HFF-Myc (cell line): ENCODE measurements at regions not wholly inside any gene's neighbourhood (a gene's known extent, or its start where the extent isn't known, plus 50 kb on each side); places are given as distances from the start of the nearest gene placed in this dataset.
"Not testable (repeated sequence)": the region's sequence is repeated elsewhere in the genome, so short reads cannot be mapped to it uniquely, and the experiment has no call there.

Experiments
- DNase-seq: peaks from one replicate; pipeline ENCODE4 v3.0.0-alpha.2; 2011; ENCODE audit warnings: low read depth; ENCODE audit errors: extremely low read depth
- H3K4me3 ChIP-seq: replicated peaks from 2 replicates; pipeline ENCODE4 v1.5.1; 2011; ENCODE audit warnings: low read depth, mild to moderate bottlenecking, control low read depth, low read length
- TF ChIP-seq, protein P1 (sequence below): IDR thresholded peaks from 2 replicates; pipeline ENCODE4 v1.5.1; 2012; ENCODE audit warnings: mild to moderate bottlenecking, low read depth, low read length, control low read depth; ENCODE audit errors: missing control alignments

DNA sequence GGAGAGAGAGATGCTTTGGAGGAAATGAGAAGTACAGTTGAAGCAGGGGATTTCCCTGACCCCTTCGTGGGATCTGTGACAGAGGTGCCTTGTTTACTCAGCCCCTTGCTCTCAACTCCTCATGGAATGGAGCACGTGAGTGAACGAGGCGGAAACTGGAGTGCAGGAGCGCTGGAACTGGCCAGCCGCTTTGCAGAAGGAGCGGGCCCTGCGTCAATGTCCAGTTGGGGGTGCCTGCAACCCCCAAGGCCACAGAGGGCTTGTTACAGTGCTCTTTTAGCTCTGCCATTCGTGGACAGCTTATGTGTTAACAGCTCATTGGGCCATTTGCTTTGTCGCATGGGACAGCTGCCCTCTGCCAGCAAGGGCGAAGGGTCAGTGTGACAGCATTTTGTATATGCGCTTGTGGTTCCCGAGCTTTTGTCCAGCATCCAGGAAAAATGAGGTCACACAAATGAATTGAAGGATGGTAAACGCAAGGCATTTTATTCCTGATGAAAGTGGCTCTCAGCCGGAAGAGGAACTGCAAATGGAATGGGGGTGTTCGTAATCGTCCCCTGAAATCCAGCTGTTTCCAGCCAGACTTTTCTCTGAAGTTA is 1395.1 kb downstream of the CDH8 start:
- TF ChIP-seq, protein P1, sequence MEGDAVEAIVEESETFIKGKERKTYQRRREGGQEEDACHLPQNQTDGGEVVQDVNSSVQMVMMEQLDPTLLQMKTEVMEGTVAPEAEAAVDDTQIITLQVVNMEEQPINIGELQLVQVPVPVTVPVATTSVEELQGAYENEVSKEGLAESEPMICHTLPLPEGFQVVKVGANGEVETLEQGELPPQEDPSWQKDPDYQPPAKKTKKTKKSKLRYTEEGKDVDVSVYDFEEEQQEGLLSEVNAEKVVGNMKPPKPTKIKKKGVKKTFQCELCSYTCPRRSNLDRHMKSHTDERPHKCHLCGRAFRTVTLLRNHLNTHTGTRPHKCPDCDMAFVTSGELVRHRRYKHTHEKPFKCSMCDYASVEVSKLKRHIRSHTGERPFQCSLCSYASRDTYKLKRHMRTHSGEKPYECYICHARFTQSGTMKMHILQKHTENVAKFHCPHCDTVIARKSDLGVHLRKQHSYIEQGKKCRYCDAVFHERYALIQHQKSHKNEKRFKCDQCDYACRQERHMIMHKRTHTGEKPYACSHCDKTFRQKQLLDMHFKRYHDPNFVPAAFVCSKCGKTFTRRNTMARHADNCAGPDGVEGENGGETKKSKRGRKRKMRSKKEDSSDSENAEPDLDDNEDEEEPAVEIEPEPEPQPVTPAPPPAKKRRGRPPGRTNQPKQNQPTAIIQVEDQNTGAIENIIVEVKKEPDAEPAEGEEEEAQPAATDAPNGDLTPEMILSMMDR: no peak
- no peak for DNase-seq

DNA sequence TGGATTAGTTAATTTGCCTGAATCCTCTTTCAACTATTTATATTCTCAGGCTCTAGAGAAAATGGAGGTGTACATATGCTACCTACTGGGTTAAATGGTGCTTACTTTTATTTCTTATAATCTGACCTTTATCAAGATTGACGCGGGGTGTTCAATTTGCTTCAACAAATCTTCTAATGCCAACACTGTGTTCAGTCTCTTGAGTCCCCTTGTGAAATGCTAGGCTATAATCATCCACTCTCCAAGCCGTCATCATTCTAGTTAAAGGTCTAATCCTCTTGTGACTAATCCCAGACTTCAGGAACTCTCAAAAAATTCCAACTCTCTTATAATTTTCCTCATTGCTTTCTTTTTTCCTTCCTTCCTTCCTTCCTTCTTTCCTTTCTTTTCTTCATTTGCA is 1396.2 kb downstream of the CDH8 start:
- no peak for DNase-seq
- no peak overlapping the region for H3K4me3 ChIP-seq
- TF ChIP-seq, protein P1: no peak

More for the DNA sequence above, 1395.1 kb downstream of the CDH8 start:
- no peak overlapping the region for H3K4me3 ChIP-seq

DNA sequence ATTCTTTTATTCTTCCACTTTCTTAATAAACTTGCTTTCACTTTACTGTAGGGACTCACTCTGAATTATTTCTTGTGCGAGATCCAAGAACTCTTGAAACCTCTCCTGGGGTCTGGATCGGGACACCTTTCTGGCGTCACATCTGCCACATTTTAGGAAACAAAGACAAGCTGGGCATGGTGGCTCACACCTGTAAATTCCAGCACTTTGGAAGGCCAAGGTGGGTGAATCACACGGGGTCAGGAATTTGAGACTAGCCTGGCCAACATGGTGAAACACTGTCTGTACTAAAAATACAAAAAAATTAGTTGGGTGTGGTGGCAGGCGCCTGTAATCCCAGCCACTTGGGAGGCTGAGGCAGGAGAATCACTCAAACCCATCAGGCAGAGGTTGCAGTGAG is 1399.6 kb downstream of the CDH8 start:
- not testable (repeated sequence) for DNase-seq, H3K4me3 ChIP-seq

DNA sequence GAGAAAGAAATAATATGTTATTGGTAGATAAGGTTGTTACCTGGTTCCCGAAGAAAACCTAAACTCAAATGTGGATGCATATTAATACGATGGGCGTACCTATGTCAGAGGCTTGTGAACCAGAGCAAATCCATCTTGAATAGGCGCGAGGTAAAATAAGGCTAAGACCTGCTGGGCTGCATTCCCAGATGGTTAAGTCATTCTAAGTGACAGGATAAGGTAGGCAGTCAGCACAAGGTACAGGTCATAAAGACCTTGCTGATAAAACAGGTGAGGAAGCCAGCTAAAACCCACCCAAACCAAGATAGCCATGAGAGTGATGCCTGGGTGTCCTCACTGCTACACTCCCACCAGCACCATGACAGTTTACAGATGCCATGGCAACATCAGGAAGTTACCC is 1400.1 kb downstream of the CDH8 start:
- TF ChIP-seq, protein P1: no peak
- no peak overlapping the region for H3K4me3 ChIP-seq
- DNase-seq: no peak

DNA sequence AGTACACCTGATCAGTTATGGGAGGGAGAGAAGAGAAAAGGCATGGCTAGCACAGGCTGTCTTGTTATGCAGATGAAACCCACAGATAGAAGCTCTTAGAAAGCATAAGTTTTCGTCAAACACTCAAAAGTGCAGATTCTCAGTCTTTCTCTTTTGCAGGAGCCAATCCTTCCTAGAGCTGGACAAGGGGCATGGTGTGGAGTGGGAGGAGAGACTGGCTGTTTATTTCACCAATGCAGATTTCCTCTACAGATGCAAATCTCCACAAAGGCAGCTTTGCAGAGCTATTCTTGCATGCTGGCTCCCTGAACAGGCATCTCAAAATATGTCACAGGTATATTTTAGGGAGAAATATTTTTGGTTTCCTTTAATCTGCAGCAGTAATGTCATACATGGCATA is 1400.7 kb downstream of the CDH8 start:
- H3K4me3 ChIP-seq: no peak overlapping the region
- DNase-seq: no peak
- TF ChIP-seq, protein P1: no peak

DNA sequence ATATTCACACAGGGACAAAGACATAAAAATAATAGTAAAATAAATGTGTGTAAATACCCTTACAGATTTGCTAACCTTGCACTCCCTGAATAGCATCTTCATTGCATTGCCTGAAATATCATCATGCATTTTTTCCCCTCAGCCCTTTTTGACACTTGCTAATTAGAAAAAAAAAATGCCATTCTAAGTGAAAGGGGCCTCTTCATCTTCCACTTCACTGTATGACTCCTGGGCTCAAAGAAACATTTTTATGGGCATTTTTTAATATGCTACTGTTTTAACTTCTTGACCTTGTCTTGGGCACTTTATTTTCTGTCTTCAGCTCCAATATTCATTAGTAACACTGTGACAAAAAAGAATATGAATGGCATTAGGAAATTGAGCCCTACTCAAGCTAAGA is 1424.4 kb downstream of the CDH8 start:
- no peak overlapping the region for H3K4me3 ChIP-seq
- DNase-seq: no peak
- TF ChIP-seq, protein P1: no peak

DNA sequence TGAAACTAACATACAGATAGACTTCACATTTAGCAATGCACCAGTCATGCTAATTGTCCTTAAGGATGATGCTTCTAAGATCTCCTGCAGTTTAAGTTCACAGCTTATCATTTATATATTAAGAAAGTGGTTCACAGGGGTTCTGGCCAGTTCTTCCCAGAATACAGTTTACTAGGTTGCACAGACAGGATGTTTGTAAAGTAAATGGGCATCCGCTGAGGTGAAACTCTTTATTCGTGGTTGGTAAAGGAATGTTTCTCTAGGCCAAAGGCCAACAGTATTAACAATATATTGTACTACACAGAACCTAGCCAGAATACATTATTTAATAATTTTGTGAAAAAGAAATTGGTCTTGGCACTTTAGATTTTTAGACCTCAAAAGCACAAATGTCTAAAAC is 1427.3 kb downstream of the CDH8 start:
- no peak overlapping the region for H3K4me3 ChIP-seq
- TF ChIP-seq, protein P1: no peak
- DNase-seq: no peak

DNA sequence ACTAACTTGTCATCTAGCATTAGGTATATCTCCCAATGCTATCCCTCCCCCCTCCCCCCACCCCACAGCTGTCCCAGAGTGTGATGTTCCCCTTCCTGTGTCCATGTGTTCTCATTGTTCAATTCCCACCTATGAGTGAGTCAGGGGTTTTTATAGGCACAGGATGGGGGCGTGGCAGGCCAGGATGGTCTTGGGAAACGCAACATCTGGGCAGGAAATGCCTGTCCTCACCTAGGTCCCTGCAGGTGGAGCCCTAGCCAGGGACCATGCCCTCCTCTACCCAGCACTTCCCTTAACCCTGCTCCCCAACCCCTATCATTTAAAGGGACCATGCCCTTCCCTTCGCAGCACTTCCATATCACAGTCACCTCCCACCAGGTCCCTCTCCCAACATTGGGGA is 1430.6 kb downstream of the CDH8 start:
- not testable (repeated sequence) for DNase-seq, H3K4me3 ChIP-seq
